ENCODE measurements at regions not wholly inside any gene's neighbourhood (a gene's known extent, or its start where the extent isn't known, plus 50 kb on each side); places are given as distances from the start of the nearest gene placed in this dataset.

DNA sequence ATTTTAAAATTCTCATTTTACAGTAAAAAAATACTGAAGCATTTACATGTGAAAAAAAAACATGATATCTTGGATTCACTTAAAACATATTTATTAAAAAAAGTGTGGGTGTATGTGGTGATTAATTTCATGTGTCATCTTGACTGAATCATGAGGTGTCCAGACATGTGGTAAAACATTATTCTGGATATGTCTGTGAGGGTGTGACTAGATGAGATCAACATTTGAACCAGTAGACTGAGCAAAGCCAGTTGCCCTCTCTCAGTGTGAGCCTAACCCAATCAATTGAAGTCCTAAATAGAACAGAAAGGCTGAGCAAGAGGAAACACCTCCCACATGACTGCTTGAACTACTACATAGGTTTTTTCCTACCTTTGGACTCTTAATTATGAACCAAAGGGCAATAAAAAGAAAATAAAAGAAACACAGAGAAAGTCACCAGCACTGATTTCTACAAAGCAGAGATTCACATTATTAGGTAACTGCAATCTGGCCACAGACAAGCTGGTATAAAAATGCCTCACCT, 90.5 kb upstream of the VGLL2 start:
- Histone ChIP-seq H3K27ac (no peak overlapping the region), H3K4me3 (no peak overlapping the region), H3K9me3 (no peaks in the 10 kb centered on the region), H3K27me3 (no peaks in the 10 kb centered on the region), H3K4me1 (no peaks in the 10 kb centered on the region), H3K36me3 (replicated peaks in 1 of 2; ENCODE audit: insufficient read depth in 1 of 2, low read depth in 2 of 2) (no peaks in the 10 kb centered on the region)
- ATAC-seq (no peak), DNase-seq (no peak)
- TF ChIP-seq POLR2A (IDR thresholded peaks at IDR 0.05) (no peak), CTCF (IDR thresholded peaks at IDR 0.05) (no peak)
- intact Hi-C loops (cut with DNase I), result no loop called here

- no peak for DNase-seq
- H3K9me3 ChIP-seq, result no peaks in the 10 kb centered on the region
- H3K27me3 ChIP-seq, result no peaks in the 10 kb centered on the region
- no peak overlapping the region for H3K4me3 ChIP-seq
- H3K36me3 ChIP-seq (replicated peaks in 1 of 2; ENCODE audit: insufficient read depth in 1 of 2, low read depth in 2 of 2), result no peaks in the 10 kb centered on the region
- no peak for ATAC-seq
- H3K27ac ChIP-seq, result no peak overlapping the region
- intact Hi-C loops (cut with DNase I), result no loop called here
- 2 to 3% methylated on average over 2 of the region's 2 CpGs for WGBS, 2 donors
- no peaks in the 10 kb centered on the region for H3K4me1 ChIP-seq
- no peak for TF ChIP-seq POLR2A (IDR thresholded peaks at IDR 0.05)
- peak in 2 of 7 experiments; percentile 14 to 15 for TF ChIP-seq CTCF (IDR thresholded peaks at IDR 0.05)
Observed at GRCh38 chr6:117188627-117189201, 76.6 kb upstream of the VGLL2 start.

GRCh38 chr6:117191009-117191408, 74.3 kb upstream of the VGLL2 start:
- H3K9me3 ChIP-seq, result no peaks in the 10 kb centered on the region
- TF ChIP-seq CTCF (IDR thresholded peaks at IDR 0.05) (no peak), POLR2A (IDR thresholded peaks at IDR 0.05) (no peak)
- no peaks in the 10 kb centered on the region for H3K4me1 ChIP-seq
- DNase-seq, result no peak
- H3K4me3 ChIP-seq, result no peak overlapping the region
- ATAC-seq, result no peak
- 55 to 63% methylated on average over 5 of the region's 5 CpGs for WGBS, 2 donors
- H3K27me3 ChIP-seq, result no peaks in the 10 kb centered on the region
- no peaks in the 10 kb centered on the region for H3K36me3 ChIP-seq (replicated peaks in 1 of 2; ENCODE audit: insufficient read depth in 1 of 2, low read depth in 2 of 2)
- H3K27ac ChIP-seq, result no peak overlapping the region
- intact Hi-C loops (cut with DNase I), result no loop called here

- no peak overlapping the region for H3K4me3 ChIP-seq
- H3K9me3 ChIP-seq, result no peaks in the 10 kb centered on the region
- no peak overlapping the region for H3K27ac ChIP-seq
- TF ChIP-seq POLR2A (IDR thresholded peaks at IDR 0.05), result no peak
- TF ChIP-seq CTCF (IDR thresholded peaks at IDR 0.05), result no peak
- intact Hi-C loops (cut with DNase I), result no loop called here
- WGBS, 2 donors, result 67 to 100% methylated on average over 1 of the region's 1 CpG
- no peaks in the 10 kb centered on the region for H3K27me3 ChIP-seq
- no peaks in the 10 kb centered on the region for H3K4me1 ChIP-seq
- H3K36me3 ChIP-seq (replicated peaks in 1 of 2; ENCODE audit: insufficient read depth in 1 of 2, low read depth in 2 of 2), result no peaks in the 10 kb centered on the region
- ATAC-seq, result no peak
- no peak for DNase-seq
Observed at GRCh38 chr6:117191448-117191847, 73.9 kb upstream of the VGLL2 start.

DNA sequence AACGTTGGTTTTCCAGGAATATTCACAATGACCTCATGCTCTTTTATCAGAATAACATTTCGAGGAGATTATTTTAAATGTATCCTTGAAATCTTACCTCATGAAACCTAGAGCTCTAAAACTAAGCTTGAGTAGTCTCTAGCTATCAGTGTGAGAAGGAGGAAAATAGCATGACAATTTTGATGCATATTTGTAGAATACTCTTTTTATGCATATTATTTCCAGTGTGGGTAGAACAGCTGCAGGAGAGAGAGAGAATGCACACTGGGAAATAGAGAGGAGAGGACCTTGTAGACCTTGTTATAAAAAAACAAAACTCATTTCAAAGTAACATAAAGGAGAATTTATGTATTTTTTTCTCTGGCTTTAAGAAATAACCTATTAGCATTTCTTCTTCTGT, 71.1 kb upstream of the VGLL2 start:
- Histone ChIP-seq H3K27ac (no peak overlapping the region), H3K36me3 (replicated peaks in 1 of 2; ENCODE audit: insufficient read depth in 1 of 2, low read depth in 2 of 2) (no peaks in the 10 kb centered on the region), H3K4me1 (no peaks in the 10 kb centered on the region), H3K9me3 (no peaks in the 10 kb centered on the region), H3K27me3 (no peaks in the 10 kb centered on the region), H3K4me3 (no peak overlapping the region)
- DNase-seq (no peak), ATAC-seq (no peak)
- TF ChIP-seq POLR2A (IDR thresholded peaks at IDR 0.05) (no peak), CTCF (IDR thresholded peaks at IDR 0.05) (no peak)
- intact Hi-C loops (cut with DNase I), result no loop called here
- WGBS, 2 donors, result 28 to 36% methylated on average over 2 of the region's 2 CpGs
